AG04450 (cell line): ENCODE measurements at regions not wholly inside any gene's neighbourhood (a gene's known extent, or its start where the extent isn't known, plus 50 kb on each side); places are given as distances from the start of the nearest gene placed in this dataset.

Source experiments
- CTCF ChIA-PET: fragments of 300-600, 350-600 bp; formaldehyde crosslinking; extraction: SDS; loops from one replicate; lab custom pipeline; 2022; ENCODE audit warnings: antibody characterized with exemption, inconsistent platforms; lab: Charles Lee
- POLR2A ChIA-PET: fragments of 350-600 bp; formaldehyde crosslinking; extraction: SDS; loops from one replicate; lab custom pipeline; 2021; ENCODE audit warnings: antibody characterized with exemption, inconsistent platforms; lab: Yijun Ruan, JAX
- DNase-seq: peaks from one replicate; pipeline ENCODE4 v3.0.0-alpha.2; 2011; ENCODE audit warnings: low read depth, low spot score
- H3K27ac ChIP-seq: one replicate; pipeline ENCODE4 v1.5.1; 2012; ENCODE audit warnings: low read depth, low read length, control low read depth
- H3K27me3 ChIP-seq: one replicate; pipeline ENCODE4 v1.6.0; 2012; ENCODE audit warnings: low read length; ENCODE audit not compliant: control insufficient read depth, insufficient read depth
- H3K4me3 ChIP-seq: 2 replicates; pipeline ENCODE4 v1.5.1; 2011; ENCODE audit warnings: mild to moderate bottlenecking, low read depth, low read length, control low read depth
- H3K9me3 ChIP-seq: 2 replicates; pipeline ENCODE4 v1.5.1; 2012; ENCODE audit warnings: low read length; ENCODE audit not compliant: control insufficient read depth, insufficient read depth
- CTCF ChIP-seq: IDR thresholded peaks from 2 replicates; pipeline ENCODE4 v1.5.1; 2011; ENCODE audit warnings: low read depth, low read length, control low read depth, inconsistent platforms

- H3K27ac ChIP-seq, result no peak overlapping the region
- TF ChIP-seq CTCF, result no peak
- DNase-seq, result no peak
- CTCF ChIA-PET, result interaction anchor here (1.3 to 1.5 kb wide), 2 partner anchors 147 to 331 kb away, joined by 4 to 5 read pairs; no protein-coding TSS in a partner anchor
- H3K4me3 ChIP-seq, result no peak overlapping the region
- no peaks in the 10 kb centered on the region for H3K9me3 ChIP-seq
- no peaks in the 10 kb centered on the region for H3K27me3 ChIP-seq
- POLR2A ChIA-PET, result no interaction called here
Measured at GRCh38 chr12:107462428-107463332, 222.9 kb upstream of the PWP1 start.

- no peaks in the 10 kb centered on the region for H3K27me3 ChIP-seq
- DNase-seq, result no peak
- CTCF ChIA-PET, result no interaction called here
- POLR2A ChIA-PET, result no interaction called here
- no peaks in the 10 kb centered on the region for H3K9me3 ChIP-seq
- H3K27ac ChIP-seq, result no peak overlapping the region
- no peak for TF ChIP-seq CTCF
- H3K4me3 ChIP-seq, result no peak overlapping the region
Measured at GRCh38 chr12:107464644-107465043, 221.0 kb upstream of the PWP1 start.

GRCh38 chr12:107465625-107466024 lies 220.0 kb upstream of the PWP1 start:
- DNase-seq, result no peak
- no peaks in the 10 kb centered on the region for H3K27me3 ChIP-seq
- ChIA-PET POLR2A (no interaction called here), CTCF (no interaction called here)
- no peaks in the 10 kb centered on the region for H3K9me3 ChIP-seq
- no peak for TF ChIP-seq CTCF
- no peak overlapping the region for H3K4me3 ChIP-seq
- H3K27ac ChIP-seq, result no peak overlapping the region

GRCh38 chr12:107467716-107468115 lies 217.9 kb upstream of the PWP1 start:
- no peak for DNase-seq
- no peaks in the 10 kb centered on the region for H3K27me3 ChIP-seq
- no peak overlapping the region for H3K27ac ChIP-seq

More at GRCh38 chr12:107467716-107468115, 217.9 kb upstream of the PWP1 start:
- Histone ChIP-seq H3K4me3 (no peak overlapping the region), H3K9me3 (no peaks in the 10 kb centered on the region)
- no peak for TF ChIP-seq CTCF
- POLR2A ChIA-PET, result no interaction called here
- CTCF ChIA-PET, result no interaction called here
